GM20431 (cell line): ENCODE measurements at regions not wholly inside any gene's neighbourhood (a gene's known extent, or its start where the extent isn't known, plus 50 kb on each side); places are given as distances from the start of the nearest gene placed in this dataset.
"Not testable (repeated sequence)": the region's sequence is repeated elsewhere in the genome, so short reads cannot be mapped to it uniquely, and the experiment has no call there.

Experiments used
- in situ Hi-C: fragments of 300-500 bp; cut with MseI, MboI; formaldehyde crosslinking; loops from one replicate; pipeline ENCODE4 v1.15.0; 2020; ENCODE audit warnings: low sequenced_read_pairs; ENCODE audit not compliant: unreplicated experiment

DNA sequence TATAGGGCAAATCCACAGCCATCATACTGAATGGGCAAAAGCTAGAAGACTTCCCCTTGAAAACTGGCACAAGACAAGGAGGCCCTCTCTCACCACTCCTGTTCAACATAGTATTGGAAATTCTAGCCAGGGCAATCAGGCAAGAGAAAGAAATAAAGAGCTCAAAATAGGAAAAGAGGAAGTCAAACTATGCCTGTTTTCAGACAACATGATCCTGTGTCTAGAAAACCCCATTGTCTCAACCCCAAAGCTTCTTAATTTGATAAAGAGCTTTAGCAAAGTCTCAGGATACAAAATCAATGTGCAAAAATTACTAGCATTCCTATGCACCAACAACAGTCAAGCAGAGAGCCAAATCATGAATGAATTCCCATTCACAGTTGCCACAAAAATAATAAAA is 160.3 kb downstream of the CXXC4 start:
- in situ Hi-C loops = no loop called here

DNA sequence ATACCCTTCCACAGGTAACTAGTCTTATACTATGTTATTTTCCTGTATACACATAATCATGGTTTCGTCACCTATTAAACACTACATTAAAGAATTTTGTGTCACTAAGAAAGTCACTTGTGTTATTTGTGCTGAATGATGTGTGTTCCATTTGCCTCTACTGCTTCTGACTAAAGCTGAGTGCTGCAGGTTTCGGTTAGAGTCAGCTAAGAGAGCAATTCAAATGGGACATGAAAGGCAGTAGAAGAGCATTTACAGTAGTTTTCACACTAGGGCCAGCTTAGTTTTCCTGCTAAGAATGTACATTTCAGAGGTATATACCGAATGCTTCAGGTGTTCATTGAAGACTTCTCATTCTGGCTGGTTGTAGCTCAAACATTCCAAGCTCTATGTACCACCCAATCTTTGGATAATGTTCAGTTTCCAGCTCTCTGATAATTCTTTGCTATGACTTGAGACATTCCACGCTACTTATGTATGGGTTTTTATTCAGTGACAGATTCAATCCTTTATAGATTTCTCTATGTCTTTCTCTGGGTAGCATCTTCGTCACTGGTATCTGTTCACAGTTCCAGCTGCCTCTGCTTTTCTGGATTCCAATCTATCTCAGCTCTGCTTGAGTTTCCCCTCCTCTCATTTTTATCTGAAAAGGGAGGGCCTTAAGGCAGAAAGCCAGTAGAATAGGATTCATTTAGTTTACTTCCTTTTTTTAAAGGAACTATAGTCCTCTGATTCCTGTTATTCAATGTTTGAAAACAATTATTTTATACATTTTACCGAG is 164.4 kb downstream of the CXXC4 start:
- in situ Hi-C loops = no loop called here

DNA sequence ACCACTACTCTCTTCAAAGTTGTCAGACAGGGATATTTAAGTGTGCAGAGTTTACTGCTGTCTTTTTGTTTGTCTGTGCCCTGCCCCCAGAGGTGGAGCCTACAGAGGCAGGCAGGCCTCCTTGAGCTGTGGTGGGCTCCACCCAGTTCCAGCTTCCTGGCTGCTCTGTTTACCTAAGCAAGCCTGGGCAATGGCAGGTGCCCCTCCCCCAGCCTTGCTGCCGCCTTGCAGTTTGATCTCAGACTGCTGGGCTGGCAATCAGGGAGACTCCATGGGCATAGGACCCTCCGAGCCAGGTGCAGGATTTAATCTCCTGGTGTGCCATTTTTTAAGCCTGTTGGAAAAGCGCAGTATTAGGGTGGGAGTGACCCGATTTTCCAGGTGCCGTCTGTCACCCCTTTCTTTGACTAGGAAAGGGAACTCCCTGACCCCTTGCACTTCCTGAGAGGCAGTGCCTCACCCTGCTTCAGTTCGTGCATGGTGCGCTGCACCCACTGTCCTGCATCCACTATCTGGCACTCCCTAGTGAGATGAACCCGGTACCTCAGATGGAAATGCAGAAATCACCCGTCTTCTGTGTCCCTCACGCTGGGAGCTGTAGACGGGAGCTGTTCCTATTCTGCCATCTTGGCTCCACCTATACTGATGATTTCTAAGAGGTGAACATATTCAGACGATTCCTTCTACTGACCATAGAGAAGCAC is 167.6 kb downstream of the CXXC4 start:
- in situ Hi-C loops = not testable (repeated sequence)

DNA sequence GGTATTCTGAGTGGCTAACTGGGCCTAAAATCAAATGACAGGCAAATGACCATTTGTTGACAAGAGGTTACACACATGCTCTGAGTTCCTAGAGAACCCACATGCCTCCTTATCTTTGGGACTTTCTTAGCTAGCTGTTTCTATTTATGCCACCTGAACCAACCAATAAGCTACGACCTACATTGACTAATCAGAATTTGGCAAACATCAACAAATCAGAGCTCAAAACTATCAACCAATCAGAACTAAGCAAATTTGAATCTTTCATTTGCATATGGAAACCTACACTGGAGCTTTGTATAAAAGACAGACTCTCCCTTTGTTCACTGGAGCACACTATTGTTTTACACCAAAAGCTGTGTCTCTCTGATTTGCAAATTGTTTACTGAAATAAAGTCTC is 192.0 kb downstream of the CXXC4 start:
- in situ Hi-C loops = no loop called here

DNA sequence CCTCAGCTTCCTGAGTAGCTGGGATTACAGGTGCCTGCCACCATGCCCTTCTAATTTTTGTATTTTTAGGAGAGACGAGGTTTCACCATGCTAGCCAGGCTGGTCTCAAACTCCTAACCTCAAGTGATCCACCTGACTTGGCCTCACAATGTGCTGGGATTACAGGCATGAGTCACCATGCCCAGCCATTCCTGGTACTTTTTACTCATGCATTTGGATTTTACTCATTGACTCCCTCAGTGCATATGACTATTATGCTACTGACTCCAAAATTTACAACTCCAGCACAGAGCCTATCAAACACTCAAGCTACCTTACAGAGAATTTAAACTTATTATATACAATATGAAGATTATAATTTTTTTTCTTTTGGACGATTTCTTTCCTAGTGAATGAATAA is 199.9 kb downstream of the CXXC4 start:
- in situ Hi-C loops = no loop called here

- in situ Hi-C loops = no loop called here
Measured at GRCh38 chr4:104286867-104287266, 207.8 kb downstream of the CXXC4 start.

DNA sequence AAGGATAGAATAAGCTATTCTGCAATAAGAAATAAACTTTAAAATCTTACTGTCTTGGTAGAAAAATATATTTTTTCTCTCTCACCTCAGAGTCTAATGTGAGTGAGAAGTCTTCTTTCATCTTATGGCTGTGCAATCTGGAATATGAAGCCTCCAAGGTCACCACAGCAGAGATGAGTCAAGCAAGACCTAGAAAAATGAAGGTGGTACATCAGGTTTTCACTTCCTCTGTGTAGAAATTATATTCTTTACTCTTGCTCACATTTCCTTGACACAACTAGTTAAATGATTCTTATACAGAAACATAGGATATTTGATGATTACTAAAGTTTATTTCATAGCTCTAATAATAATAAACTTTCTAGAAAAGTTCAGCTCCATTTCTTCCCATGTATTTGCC is 211.4 kb downstream of the CXXC4 start:
- in situ Hi-C loops = no loop called here

GRCh38 chr4:104279744-104280143 is 214.9 kb downstream of the CXXC4 start:
- in situ Hi-C loops = no loop called here

DNA sequence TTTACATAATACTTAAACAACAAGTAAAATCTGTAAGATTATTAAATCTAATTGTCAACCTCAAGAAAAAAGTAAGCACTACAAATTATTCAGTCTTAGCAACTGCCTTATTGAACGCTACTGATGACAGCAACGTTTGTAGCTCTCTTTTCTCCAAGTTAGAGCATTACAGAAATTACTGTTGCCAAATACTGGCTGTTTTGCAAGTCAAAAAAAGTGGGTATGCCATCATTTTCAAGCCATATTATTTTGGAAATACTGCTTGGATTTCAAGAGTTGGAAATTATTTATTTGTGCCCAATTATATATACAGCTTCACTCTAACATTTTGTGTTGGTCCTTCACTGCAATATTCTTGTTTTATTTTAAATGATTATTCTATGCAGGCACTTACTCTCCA is 221.7 kb downstream of the CXXC4 start:
- in situ Hi-C loops = no loop called here

- in situ Hi-C loops = not testable (repeated sequence)
Measured at GRCh38 chr4:104269603-104270002, 225.1 kb downstream of the CXXC4 start.

- in situ Hi-C loops = no loop called here
Measured at GRCh38 chr4:104263100-104263499, 231.6 kb downstream of the CXXC4 start.

DNA sequence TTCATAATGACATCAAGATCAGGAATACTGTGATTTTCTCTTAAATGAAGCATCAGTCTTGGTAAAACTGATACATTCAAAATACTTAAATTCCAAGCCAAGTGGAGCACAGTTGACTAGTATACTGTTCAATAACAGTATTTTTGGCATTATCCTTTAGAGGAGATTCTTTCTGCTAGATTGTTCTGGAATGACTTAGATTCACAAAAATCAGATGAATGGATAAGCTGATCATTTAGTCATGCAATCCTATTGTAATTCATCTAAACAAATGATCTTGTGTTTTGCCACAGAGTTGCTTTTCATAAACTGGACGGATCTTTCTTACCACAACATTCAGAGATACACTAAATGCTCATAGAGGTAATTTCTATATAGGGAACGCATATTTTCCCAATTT is 232.0 kb downstream of the CXXC4 start:
- in situ Hi-C loops = no loop called here

- in situ Hi-C loops = no loop called here
Measured at GRCh38 chr4:104248726-104249125, 246.0 kb downstream of the CXXC4 start.

DNA sequence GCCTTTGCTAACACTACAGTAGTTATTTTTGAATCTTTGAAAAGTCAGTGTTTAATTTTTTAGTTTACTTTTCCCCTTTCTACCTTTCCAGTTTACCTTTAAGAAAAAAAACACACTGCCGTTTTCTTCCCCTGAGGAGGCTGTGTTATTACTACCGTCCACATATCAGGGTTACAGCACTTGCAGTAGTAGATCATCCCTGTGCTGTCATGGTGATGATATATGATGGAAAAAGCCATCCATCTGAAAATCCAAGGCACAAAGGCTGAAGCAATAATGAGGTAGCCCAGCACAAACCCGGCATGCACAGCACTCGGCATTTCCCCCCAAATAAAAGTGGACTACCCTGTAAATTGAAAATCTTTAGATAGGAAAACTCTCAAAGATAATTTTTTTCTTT is 258.7 kb downstream of the CXXC4 start:
- in situ Hi-C loops = no loop called here

DNA sequence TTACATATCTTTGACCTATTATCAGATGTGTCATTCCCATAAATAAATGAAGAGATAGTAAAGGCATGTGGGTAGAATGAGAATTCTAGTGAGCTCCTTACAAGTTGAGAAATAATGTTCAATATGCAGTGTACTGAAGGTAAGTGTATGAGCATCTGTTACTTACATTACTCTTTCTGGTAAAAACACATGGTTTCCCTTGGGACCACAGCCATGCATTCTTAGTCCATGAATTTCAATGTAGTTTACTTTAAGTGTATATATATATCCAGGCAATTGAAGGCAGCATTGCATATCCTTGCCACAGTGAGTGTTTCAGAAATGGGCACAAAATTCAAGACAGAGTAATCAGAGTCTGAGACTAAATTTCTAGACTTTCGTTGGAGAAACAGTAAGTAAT is 277.2 kb downstream of the CXXC4 start:
- in situ Hi-C loops = no loop called here

- in situ Hi-C loops = no loop called here
Measured at GRCh38 chr4:104211657-104212056, 283.0 kb downstream of the CXXC4 start.

- in situ Hi-C loops = no loop called here
Measured at GRCh38 chr4:104210420-104210819, 284.3 kb downstream of the CXXC4 start.

DNA sequence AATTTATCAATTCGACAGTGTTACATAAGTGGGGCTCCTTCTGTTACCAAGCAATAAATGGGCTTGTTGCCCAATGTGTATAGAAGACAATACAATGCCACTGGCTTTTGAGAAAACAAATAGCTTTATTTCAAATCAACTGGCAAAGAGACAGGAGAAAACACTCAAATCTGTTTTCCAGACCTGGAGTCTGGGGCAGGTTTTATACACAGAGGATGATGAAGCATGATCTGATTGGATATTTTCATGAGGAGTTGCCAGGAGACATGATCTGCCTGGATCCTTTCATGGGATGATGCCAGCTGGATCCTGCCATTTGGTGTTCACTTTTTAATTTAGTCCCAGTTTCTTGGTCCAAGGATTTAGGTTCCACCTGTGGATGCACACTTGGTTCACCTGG is 287.9 kb downstream of the CXXC4 start:
- in situ Hi-C loops = no loop called here

DNA sequence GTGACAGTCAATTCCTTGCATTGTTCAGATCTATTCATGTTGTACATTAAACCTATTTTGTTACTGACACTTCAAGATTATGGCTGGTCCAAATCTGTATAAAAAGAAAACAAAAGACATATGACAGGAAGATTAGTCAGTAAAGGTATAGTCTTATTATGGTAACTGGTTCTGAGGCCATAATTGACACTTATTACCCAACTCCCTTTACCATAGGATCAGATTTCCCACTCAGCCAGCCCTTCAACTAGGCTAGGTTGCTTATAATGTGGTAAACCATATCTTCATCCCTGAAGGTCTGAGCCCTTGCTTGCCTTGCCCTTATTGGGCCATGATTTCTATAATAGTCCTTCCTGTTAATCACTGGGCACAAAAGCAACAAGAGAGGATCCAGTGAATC is 289.6 kb downstream of the CXXC4 start:
- in situ Hi-C loops = no loop called here

- in situ Hi-C loops = no loop called here
Measured at GRCh38 chr4:104188301-104188700, 306.4 kb downstream of the CXXC4 start.

DNA sequence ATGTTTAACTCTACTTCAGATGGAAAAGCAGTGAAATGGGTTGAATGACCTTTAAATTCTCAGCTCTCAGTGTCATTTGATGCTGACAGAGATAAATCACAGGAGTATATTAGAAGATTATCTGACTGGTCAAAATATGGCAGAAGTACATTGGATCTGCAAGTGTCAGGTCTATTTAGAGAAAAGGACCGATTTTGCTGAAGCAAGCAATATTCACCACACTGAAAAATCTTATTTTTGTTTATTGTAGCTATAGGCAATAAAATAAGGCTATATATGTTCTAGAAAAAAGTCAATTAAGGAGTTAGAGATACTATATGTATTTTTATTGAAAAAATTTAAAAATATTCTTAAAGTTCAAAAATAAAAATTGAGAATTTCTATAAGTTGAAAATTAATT is 325.3 kb downstream of the CXXC4 start:
- in situ Hi-C loops = no loop called here

DNA sequence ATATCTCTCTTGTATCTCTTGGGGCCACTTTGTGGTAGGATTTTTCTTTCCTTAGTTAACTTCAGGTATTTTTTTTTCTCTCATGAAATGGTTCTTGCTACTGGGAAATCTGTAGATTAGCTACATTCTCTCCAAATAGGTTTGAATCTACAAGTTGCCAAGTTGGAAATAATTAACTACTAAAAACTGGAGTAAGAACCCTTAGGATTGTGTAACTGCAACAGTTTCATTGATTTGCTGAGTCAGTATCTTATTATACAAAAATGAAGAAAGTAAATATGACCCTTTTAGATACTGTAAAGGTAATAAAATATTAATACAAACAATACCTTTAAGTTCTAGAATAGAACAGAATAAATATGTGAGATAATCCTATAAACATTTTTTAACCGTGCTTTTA is 327.9 kb downstream of the CXXC4 start:
- in situ Hi-C loops = no loop called here
